ENCODE measurements at regions not wholly inside any gene's neighbourhood (a gene's known extent, or its start where the extent isn't known, plus 50 kb on each side); places are given as distances from the start of the nearest gene placed in this dataset.

DNA sequence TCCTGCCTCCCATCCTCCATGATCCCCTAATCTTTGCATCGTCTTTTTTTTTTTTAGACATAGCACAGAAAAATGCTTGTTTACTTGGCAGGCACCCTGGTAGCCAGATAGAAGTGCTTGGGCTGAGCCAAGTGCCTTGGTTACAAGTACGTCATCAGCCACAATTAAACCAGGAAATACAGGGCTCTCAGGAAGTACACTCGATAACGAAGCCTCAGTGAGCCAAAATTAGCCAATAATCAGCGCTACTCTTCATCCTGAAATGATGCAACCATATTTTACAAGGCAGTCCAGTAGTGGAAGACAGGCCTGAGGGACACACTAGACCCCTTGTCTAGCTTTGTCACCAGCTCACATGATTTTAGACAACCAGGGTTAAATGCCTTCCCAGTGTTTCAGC is 194.0 kb upstream of the NBEA start:
- FAIRE-seq (peak; percentile 93), DNase-seq (ENCODE audit: low read depth, low spot score) (peak; percentile 78)
- H3K4me2 ChIP-seq (ENCODE audit: insufficient read depth, low read length) = peak overlapping the region; percentile 47
- H4K20me1 ChIP-seq (replicated peaks; ENCODE audit: control insufficient read depth, extremely low read depth, insufficient read depth, low read length) = no peaks in the 10 kb centered on the region
- BruUV-seq (replicated peaks) = no TSS peak
- H2AFZ ChIP-seq (ENCODE audit: low read depth, low read length) = peak overlapping the region; percentile 72
- H3K27me3 ChIP-seq (ENCODE audit: control insufficient read depth in 2 of 2, insufficient read depth in 2 of 2, low read length in 2 of 2) = peaks cover 0 to 3% of the 10 kb centered on the region in 2 experiments
- H3K27ac ChIP-seq (ENCODE audit: insufficient read depth, low read depth, low read length) = no peak overlapping the region
- no peaks in the 10 kb centered on the region for H3K9me3 ChIP-seq (replicated peaks; ENCODE audit: control insufficient read depth, insufficient read depth, low read length)
- no peak overlapping the region for H3K4me3 ChIP-seq (replicated peaks in 1 of 3; ENCODE audit: insufficient read depth in 1 of 3, low read depth in 1 of 3, low read length in 3 of 3)
- TF ChIP-seq JUN (IDR thresholded peaks at IDR 0.05; ENCODE audit: borderline replicate concordance, insufficient read depth, insufficient read length, low read depth) = peak; percentile 49
- TF ChIP-seq MYC (IDR thresholded peaks at IDR 0.05; ENCODE audit: low read depth, low read length) = no peak
- no peak for TF ChIP-seq POLR2A (IDR thresholded peaks at IDR 0.05; ENCODE audit: low read depth, low read length)
- no peak overlapping the region for H3K9ac ChIP-seq (replicated peaks; ENCODE audit: extremely low read depth, insufficient read depth, low read length)
- H3K36me3 ChIP-seq (ENCODE audit: control insufficient read depth in 2 of 2, extremely low read depth in 1 of 2, insufficient read depth in 2 of 2, low read length in 2 of 2) = no peaks in the 10 kb centered on the region
- H3K79me2 ChIP-seq (ENCODE audit: control insufficient read depth, insufficient read depth, low read length) = no peaks in the 10 kb centered on the region
- ChIA-PET POLR2A (interaction anchor here (0.7 kb wide), 1 partner anchor 407 kb away, joined by 3 read pairs; no protein-coding TSS in a partner anchor), CTCF (interaction anchor here (1.2 to 1.4 kb wide), 2 partner anchors 9 to 10 kb away, joined by 3 to 5 read pairs; no protein-coding TSS in a partner anchor)
- dilution Hi-C loops (cut with MboI; ENCODE audit: extremely low pct_ligation_motif_present, low sequenced_read_pairs) (no loop called here), intact Hi-C loops (cut with micrococcal nuclease) (no loop called here)
- H3K9me1 ChIP-seq (replicated peaks; ENCODE audit: control insufficient read depth, extremely low read depth, insufficient read depth, low read length) = no peaks in the 10 kb centered on the region
- peaks cover 5% of the 10 kb centered on the region for H3K4me1 ChIP-seq (ENCODE audit: control insufficient read depth, extremely low read depth, insufficient read depth, low read length)

GRCh38 chr13:34748596-34748995 is 193.5 kb upstream of the NBEA start:
- DNase-seq (ENCODE audit: low read depth, low spot score) = no peak
- Histone ChIP-seq H3K9me1 (replicated peaks; ENCODE audit: control insufficient read depth, extremely low read depth, insufficient read depth, low read length) (no peaks in the 10 kb centered on the region), H3K27ac (ENCODE audit: insufficient read depth, low read depth, low read length) (no peak overlapping the region), H3K27me3 (ENCODE audit: control insufficient read depth in 2 of 2, insufficient read depth in 2 of 2, low read length in 2 of 2) (peaks cover 0 to 3% of the 10 kb centered on the region in 2 experiments), H3K4me1 (ENCODE audit: control insufficient read depth, extremely low read depth, insufficient read depth, low read length) (peaks cover 5% of the 10 kb centered on the region), H3K4me2 (ENCODE audit: insufficient read depth, low read length) (no peak overlapping the region), H2AFZ (ENCODE audit: low read depth, low read length) (no peak overlapping the region), H3K9ac (replicated peaks; ENCODE audit: extremely low read depth, insufficient read depth, low read length) (no peak overlapping the region), H3K36me3 (ENCODE audit: control insufficient read depth in 2 of 2, extremely low read depth in 1 of 2, insufficient read depth in 2 of 2, low read length in 2 of 2) (no peaks in the 10 kb centered on the region), H4K20me1 (replicated peaks; ENCODE audit: control insufficient read depth, extremely low read depth, insufficient read depth, low read length) (no peaks in the 10 kb centered on the region), H3K4me3 (replicated peaks in 1 of 3; ENCODE audit: insufficient read depth in 1 of 3, low read depth in 1 of 3, low read length in 3 of 3) (no peak overlapping the region), H3K79me2 (ENCODE audit: control insufficient read depth, insufficient read depth, low read length) (no peaks in the 10 kb centered on the region), H3K9me3 (replicated peaks; ENCODE audit: control insufficient read depth, insufficient read depth, low read length) (no peaks in the 10 kb centered on the region)
- TF ChIP-seq CTCF (IDR thresholded peaks at IDR 0.05; ENCODE audit: extremely low read depth in 1 of 2, insufficient read depth in 1 of 2, low read depth in 1 of 2, low read length in 2 of 2) (no peak), POLR2AphosphoS5 (IDR thresholded peaks at IDR 0.05; ENCODE audit: insufficient read depth, low read depth, low read length) (no peak), JUN (IDR thresholded peaks at IDR 0.05; ENCODE audit: borderline replicate concordance, insufficient read depth, insufficient read length, low read depth) (no peak), EZH2 (IDR thresholded peaks at IDR 0.05; ENCODE audit: borderline replicate concordance, low read depth, low read length, severe bottlenecking) (no peak), POLR2A (IDR thresholded peaks at IDR 0.05; ENCODE audit: low read depth, low read length) (no peak), GATA2 (IDR thresholded peaks at IDR 0.05; ENCODE audit: insufficient read depth, insufficient read length, low read depth, low read length) (no peak), FOS (IDR thresholded peaks at IDR 0.05; ENCODE audit: borderline replicate concordance, insufficient read depth, low read length) (no peak), MYC (IDR thresholded peaks at IDR 0.05; ENCODE audit: low read depth, low read length) (no peak)
- TF ChIP-seq, protein P1, sequence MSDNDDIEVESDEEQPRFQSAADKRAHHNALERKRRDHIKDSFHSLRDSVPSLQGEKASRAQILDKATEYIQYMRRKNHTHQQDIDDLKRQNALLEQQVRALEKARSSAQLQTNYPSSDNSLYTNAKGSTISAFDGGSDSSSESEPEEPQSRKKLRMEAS (IDR thresholded peaks at IDR 0.05; ENCODE audit: insufficient read depth, insufficient read length) = no peak
- TSS peak; percentile 30 for BruUV-seq (replicated peaks)
- ChIA-PET POLR2A (no interaction called here), CTCF (interaction anchor here (1.0 to 1.4 kb wide), 2 partner anchors 9 to 10 kb away, joined by 3 to 5 read pairs; no protein-coding TSS in a partner anchor)
- intact Hi-C loops (cut with micrococcal nuclease) = no loop called here
- no peak for FAIRE-seq
- dilution Hi-C loops (cut with MboI; ENCODE audit: extremely low pct_ligation_motif_present, low sequenced_read_pairs) = no loop called here
